GM21423 (cell line): ENCODE measurements at regions not wholly inside any gene's neighbourhood (a gene's known extent, or its start where the extent isn't known, plus 50 kb on each side); places are given as distances from the start of the nearest gene placed in this dataset.
"Not testable (repeated sequence)": the region's sequence is repeated elsewhere in the genome, so short reads cannot be mapped to it uniquely, and the experiment has no call there.

Source experiments
- ATAC-seq: cut with Tn5 transposase; IDR thresholded peaks from one replicate; pipeline ENCODE4 v1.9.1; 2021; ENCODE audit warnings: mild to moderate bottlenecking, moderate library complexity; ENCODE audit not compliant: unreplicated experiment

DNA sequence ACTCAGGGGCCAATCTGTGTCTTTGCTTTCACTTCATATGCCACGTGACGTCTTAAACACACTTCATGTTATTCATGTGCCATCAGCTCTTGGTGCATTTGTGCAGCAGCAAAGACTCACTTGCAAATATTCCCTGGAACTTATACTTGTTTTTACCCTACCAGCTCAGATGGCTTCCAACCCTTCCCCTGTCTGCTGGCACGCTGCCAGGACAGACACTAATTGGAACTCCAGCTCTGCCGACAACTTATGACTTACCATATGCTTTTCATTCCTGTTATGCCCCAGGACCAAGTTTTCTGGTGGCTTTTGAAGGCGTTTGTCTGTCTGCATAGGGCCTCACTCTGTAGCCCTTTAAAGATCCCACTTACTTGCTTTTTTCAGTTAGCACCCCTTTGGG lies 261.7 kb upstream of the GNPDA2 start:
- no peak for ATAC-seq

DNA sequence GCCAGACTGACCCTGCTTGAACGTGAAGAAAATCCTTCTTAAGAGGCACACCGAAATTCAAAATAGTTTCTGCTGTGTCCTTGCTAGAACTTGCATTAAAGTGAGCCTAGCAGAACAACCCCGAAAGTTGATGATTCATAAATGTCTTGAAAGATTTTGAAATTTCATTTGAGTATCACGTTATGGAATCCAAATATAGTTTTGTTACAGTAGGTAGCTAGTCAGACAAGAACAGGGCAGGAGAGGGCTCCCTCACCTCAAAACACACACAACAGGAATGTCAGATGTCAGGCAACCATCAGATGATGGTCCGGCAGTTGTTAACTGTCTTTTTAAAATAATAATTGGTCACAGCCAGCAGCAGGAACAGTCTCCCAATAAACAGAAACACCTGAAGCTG lies 259.6 kb upstream of the GNPDA2 start:
- ATAC-seq: no peak

DNA sequence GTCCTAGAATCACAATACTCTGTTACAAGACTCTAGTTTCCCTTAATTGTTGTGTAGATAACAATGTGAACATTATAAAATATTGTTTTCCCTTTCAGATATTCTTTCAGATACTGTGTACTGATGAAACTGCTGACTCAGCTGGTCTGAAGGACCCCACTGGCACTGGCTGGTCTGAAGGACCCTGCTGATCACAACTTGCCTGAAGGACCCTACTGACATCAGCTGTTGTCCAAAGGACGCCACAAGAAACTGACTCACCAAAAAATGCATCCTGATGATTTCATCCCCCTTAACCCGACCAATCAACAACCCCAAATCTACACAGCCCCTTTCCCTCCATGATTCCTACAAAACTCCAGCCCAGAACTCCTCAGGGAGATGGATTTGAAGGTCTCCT lies 258.8 kb upstream of the GNPDA2 start:
- no peak for ATAC-seq

DNA sequence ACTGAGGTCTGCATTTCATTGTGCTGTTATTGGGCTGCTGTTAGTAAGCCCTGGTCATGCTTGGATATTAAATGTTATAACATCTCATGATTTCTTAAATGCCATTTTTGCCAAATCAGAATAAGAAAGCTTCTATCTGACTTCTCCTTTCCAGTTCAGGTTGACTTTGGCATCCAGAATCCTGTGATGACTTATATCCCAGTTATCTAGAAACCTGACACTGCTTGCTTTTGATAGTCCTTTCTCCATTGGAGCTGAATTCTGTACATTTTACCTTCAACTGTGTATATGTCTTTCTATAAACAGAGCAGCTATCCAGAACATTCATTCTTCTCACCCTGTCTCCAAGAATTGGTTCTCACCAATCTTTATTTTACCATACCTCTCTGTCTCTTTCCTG lies 257.7 kb upstream of the GNPDA2 start:
- no peak for ATAC-seq

DNA sequence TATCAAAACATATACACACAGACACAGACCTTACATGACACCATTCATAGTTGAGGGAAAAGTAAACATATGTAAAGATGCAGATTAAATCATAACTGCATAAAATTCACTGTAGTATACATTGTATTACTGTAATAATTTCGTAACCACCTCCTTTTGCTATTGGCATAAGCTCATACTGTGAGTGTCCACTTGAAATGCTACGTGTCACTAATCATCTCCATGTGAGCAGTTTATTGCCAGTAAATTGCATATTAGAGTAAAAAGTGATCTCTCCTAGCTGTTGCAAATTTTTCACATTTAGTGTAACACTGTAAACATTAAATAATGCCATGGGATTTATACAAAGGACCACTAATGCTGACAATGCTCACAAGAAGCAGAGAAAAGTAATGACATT lies 256.7 kb upstream of the GNPDA2 start:
- ATAC-seq: no peak

DNA sequence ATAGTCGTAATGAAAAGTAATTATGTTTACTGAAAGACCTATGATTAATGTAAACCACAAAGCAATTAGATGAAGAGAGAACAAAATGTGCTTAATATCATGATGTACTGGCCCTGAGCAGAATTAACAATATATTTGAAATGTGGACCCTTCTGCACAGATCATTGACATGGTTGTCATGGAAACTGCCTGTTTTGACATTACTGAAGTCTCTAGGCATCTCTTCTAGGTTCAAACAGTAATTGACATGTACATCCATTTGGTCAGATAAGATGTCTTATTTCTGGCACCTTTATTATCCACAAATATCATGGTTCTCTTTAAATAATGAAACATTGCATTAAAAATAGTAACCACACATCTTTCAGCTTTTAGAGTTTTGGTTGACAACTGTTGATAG lies 251.7 kb upstream of the GNPDA2 start:
- no peak for ATAC-seq

DNA sequence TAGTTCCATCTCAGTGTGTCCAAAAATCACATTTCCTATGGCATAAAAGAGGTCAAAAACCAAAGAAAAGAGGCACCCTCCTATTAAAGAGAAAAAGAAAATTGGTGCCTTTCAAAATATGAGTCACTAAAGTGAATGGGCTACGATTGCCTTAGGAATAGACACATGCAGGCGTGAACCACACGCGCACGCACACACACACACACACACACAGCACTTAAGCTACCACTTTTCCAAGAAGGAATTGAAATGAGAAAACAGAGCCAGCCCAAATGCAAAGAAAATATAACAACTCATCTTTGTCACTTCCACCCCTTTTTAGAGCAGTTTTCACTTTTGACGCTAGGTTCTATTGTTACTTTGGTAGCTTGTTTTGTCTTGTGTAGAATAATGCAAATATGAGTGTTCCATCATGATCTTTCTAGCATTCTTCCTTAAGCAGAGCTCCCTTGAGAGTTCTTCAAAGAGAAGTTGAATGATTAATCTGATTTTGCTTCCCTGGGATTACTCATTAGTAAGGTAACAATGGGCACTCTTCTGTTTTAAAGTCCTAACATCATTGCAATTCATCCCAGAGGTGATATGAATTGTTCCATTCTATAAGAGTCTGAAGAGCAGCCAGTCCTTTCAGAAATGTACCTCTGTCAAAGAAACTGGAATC lies 239.2 kb upstream of the GNPDA2 start:
- no peak for ATAC-seq

DNA sequence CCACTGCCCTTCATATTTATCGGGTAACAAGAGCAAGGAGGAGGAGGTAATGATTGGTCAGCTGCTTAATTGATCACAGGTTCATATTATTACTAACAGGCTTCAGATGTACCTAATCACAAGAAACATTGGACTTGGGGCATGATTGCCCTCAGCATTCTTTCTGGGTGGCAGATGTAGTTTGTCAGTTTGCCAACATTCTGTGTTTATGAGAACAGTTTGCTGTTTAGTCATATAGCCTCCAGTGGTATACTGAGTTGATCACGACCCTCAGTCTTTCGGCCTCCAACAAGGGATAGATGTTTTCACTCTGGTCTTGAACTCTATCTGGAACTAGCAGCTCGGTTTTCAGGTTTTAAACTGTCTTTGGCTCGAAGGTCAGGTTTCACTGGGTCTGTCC lies 237.7 kb upstream of the GNPDA2 start:
- ATAC-seq: not testable (repeated sequence)

DNA sequence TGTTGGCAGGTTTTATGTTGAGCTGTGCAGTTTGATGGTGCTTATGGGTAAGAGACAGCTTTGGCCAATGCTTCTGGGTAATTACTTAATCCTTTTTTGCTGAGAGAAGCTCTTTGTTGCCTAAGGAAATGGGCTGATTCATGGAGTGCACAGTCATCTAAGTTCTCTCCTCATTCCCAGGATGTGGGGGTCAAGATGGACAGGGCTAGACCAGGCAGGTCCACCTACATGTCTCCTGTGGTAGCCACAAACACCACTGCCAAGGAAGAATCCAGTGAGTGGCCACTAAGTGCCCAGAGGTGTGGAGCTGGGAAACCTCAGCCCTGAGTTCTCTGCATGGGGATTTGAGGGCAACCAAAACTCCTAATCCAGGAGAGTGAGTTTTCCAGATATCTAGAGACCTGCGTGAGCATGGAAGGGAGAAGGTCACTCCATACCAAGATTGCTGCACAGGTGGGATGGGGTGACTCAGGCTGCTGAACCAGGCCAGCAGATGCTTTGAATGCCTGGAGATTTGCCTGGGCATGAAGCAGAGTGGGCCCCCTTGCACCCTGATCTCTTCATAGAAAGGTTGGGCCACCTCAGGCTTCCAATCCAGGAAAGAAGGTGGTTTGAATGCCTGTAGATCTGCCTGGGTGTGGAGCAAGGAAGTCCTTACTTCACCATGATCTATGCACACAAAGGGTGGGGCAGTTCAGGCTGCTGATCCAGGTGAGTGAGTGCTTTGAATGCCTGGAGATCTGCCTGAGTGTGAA lies 234.8 kb upstream of the GNPDA2 start:
- ATAC-seq: no peak

DNA sequence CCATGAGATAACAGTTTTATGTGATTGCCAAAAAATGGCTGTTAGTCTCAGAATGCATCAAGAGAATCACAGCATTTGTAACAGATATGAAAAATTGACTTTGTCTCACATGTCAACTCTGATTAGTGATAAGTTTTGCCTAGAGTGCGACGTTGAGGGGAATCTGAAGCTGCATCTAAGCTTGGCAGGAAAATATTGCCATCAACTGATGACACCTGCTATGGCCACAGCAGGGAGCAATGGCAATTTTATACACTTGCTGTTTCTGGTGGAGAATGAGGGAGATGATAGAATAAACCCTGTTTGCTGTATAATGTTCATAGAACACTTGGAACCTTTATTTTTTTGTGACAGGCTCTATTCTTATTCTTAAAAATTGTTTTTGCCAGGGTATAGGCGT lies 205.4 kb upstream of the GNPDA2 start:
- ATAC-seq: no peak

DNA sequence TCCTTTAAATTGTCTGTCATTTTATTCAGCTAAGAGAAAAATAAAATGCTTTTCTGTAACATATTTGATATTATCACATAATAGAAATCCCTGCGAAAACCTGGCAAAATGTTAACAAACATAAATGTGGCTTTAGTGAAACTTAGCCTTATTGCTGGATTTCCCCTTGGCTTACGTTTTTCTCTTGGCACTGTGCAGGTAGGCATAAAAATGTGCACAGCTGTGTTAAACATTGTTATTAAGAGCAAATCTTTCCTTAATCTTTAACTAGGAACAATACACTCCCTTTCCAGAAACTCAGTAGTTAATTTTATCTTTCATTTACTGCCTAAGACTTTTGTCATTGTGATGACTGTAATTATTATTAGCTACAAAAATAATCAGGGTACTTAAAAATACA lies 202.4 kb upstream of the GNPDA2 start:
- ATAC-seq: no peak

DNA sequence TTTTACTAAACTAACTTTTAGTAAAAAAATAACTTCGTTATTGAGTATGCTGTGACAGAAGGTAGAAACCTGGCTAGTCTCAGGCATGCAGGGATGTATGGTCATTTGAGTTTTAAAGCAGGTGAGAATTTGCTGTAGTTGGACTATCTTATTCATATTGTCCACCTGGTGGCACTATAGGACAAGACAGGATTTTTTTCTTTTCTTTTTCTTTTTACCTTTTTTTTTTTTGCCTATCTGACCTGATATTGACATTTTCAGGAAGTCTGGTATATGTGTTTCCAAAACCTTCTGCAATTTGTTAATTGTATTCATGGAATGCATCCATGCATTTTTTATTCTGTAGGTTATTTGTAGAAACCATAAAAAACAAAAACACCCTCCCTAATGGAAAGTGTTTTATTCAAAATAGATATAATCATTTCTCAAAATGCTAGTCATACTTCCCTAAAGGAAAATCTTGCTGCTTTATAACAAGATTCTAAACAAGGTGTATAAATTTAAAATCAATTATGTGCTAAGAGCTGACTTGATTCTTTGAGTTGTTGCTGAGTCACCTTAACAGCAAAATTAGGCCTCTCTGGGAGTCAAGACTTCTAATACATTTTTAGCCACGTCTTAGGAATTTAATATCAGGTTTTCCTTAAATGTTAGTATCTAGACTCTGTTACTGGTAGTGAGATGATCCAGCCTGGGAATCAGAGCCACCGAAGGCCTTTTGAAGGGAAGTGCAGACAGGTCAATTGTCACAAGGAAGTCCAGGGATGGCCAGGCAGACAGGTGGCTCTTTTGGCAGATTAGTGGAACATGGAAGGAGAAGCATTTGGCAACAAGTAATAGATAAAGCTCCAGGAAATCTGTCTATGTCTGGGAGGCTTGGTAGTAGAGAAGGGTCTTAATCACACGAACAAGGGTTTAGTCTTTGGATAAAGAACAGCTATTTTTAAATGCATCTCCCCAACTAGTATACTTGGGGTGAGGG lies 201.3 kb upstream of the GNPDA2 start:
- ATAC-seq: no peak

DNA sequence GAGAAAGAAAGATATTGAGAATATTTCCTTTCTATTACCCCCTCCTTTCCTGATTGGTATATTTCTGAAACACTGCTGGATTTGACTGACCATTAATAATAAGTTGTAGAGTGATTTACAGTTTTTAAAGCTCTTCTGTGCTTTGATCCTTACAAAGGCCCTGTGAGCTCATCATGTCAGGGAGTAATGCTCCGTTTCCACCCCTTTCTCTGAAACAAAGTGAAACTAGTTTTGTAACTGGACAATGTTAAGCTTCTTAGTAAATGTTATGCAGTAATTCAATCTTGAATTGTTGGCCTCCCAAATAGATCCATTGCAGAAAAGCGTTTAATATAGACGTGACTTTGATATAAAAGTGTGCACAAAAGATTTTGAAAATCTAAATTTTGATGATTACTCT lies 190.1 kb upstream of the GNPDA2 start:
- no peak for ATAC-seq

DNA sequence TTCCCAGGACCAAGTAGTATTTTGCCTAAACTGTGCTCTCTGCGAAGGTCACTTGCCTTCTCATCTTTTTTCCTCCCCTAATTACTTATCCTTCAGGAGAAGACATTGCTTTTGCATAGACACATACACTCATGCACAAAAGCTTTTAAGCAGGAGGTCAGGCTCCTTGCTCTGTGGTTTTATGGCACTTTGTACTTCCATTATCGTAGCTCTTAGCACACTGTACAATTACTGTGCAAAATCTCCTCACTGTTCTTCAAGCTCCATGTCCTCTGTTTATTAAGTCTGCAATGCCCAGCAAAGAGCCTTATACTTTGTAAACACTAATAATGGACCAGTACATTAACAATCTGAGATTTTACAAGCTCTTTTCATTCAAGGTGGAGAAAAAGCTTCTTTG lies 188.4 kb upstream of the GNPDA2 start:
- no peak for ATAC-seq

DNA sequence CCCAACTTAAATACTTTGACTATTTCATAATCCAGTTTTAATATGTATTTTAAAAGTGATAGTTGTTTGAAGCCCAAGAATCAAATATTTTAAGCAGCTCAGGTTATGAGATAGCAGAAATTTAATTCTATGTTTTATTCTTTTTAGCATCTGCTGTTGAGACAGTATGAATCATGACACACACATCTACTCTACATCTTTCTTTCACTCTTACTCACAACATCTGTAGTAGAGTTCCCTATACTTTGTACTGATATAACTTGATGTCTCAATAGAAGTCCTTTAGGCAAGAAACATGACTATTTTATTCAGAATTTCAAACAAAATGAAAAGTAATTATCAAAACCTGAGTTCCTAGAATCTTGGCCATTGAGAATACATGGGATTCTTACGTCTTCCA lies 187.9 kb upstream of the GNPDA2 start:
- no peak for ATAC-seq

DNA sequence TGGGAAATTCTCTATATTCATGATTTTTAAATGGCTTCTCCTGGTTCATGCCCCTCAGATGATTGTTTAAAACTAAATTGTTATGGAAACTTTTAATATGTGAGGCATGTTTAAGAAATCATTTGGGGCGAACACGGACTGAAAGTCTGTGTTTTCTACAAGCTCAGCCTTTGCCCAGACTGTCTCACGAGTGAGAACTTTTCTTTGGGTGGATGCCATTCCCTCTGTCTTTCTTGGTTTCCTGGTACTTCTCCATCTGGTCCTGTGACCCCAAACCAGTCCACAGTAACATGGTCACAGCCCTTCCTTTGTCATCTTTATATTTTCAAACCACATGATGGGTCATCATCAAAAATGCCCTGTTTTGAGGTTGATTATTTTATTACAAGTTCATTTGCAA lies 186.6 kb upstream of the GNPDA2 start:
- no peak for ATAC-seq

DNA sequence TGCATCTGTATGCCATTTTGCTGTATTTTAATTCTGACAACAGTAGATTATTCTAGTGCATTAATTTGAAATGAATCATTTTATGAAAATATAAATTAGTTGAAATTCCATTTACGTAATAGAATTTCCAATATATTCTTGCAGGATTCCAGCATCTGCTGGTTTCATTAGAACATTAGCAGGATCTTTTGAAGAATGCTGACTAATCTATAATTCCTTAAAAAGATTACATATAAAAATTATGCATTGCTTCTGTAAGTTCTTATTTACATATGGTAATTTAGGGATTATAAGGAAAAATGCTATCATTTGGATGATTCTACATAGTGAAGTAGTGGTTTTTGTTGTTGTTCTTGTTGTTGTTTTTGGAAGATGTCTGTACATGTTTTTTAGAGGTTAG lies 182.2 kb upstream of the GNPDA2 start:
- no peak for ATAC-seq

DNA sequence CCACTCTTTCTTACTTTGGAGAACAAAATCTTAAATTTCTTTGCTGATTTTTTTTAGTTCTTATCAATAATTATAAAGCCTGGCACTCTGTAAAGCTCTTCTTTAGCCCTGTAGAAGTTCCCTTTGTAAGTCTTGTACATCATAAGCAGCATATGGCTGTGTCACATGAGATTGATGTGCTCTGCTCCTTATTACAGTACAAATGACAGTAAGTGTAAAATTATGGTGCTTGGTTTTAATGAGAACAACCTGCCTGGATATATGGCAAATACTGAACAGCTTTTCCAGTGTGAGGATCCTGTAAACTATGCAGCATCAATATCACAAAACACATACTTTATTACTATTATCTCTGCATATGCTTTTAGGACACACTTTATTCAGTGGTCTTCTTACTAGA lies 145.9 kb upstream of the GNPDA2 start:
- no peak for ATAC-seq

DNA sequence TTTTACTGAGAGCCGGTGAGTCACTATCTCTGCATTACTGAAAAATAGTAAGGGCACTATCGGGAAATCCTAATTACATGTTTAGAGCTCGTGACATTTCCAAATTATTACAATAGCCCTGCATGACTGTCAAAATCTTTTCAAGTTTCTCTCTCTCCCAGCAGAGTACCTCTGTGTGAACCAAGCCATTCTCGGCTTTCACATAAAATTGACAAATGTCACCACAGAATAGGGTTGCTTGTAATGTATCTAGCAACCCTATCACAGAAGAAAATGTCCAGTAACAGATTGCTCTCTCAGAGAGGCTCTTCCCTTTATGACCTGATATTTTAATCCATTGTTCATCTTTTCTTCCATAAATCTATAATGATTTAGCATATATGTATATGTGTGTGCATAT lies 144.8 kb upstream of the GNPDA2 start:
- ATAC-seq: no peak

DNA sequence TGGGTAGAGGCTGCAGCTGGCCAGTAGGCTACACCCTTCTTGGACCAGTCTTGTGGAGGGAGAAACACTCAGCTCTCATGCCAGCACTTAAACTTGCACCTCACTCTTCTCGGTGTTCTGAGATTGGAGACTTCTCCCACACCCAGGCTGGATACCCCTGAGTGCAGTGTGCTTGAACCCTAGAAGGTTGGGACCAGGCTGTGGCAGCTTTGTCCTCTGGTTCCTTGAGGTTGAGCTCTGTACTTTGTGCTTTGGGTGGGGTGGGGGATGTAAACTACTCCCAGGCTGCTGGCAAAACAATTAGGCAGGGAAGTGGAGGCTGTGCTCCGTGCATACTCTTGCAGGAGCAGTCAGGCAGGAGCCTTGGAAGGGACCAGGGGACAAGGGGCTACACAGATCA lies 143.6 kb upstream of the GNPDA2 start:
- no peak for ATAC-seq

DNA sequence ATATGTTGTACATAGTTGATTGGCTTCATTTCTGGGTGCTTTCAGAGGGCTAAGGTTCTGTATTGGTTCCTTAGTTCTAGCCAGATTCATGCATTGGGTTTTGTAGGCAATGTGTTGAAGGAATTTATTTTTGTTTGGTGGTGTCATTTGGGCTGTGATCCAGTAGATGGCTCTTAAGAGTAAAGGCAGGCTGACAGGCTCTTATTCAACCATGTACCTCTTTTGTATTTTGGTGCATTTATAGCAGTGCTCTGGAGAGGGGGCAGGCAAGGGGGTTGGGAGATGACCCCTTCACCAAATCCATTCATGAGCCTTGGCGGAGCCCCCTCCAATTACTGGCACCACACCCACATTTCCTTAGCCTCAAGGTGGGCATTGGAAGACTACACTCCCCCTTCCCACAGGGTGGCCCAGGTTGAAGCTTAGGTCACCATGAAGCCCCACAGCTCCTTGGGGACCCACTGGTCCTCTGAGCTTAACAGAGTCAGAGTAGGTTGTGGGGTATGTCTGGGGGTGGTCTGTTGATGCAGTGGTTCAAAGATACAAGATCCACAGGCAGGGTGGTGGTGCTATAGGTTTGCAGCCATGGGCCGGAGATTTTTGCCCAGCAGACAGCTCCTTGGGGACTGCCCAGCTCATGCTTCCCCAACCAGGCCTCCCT lies 143.0 kb upstream of the GNPDA2 start:
- no peak for ATAC-seq
